Esophagus muscularis mucosa (tissue), 4 donors: ENCODE measurements at regions not wholly inside any gene's neighbourhood (a gene's known extent, or its start where the extent isn't known, plus 50 kb on each side); places are given as distances from the start of the nearest gene placed in this dataset.

Experiments used
- DNase-seq: peaks from one replicate; pipeline ENCODE4 v3.0.0-alpha.2; 2017; ENCODE audit errors: extremely low spot score
- H3K27ac ChIP-seq, 4 donors: fragments of 200-600 bp; sonication (generic); replicated peaks in 1 of 4; 1 replicate in 3 of 4; 2 replicates in 1 of 4; pipeline ENCODE4 v1.5.1; 2016 to 2019; ENCODE audit warnings: mild to moderate bottlenecking in 1 of 4
- H3K27me3 ChIP-seq, 4 donors: fragments of 200-600 bp; sonication (generic); one replicate each; pipeline versions ENCODE4 v1.5.1 to v1.6.0; 2016 to 2019
- H3K36me3 ChIP-seq, 4 donors: fragments of 200-600 bp; sonication (generic); one replicate each; pipeline ENCODE4 v1.5.1; 2016 to 2019
- H3K4me1 ChIP-seq, 4 donors: fragments of 200-600 bp; sonication (generic); one replicate each; pipeline ENCODE4 v1.5.1; 2016 to 2019
- H3K4me3 ChIP-seq, 4 donors: fragments of 200-600 bp; sonication (generic); 1 replicate in 2 of 4; 2 replicates in 2 of 4; pipeline ENCODE4 v1.5.1; 2016 to 2019; ENCODE audit warnings: mild to moderate bottlenecking in 4 of 4, moderate library complexity in 1 of 4
- H3K9me3 ChIP-seq, 4 donors: fragments of 200-600 bp; sonication (generic); 1 replicate in 3 of 4; 2 replicates in 1 of 4; pipeline ENCODE4 v1.5.1; 2016 to 2019
- EP300 ChIP-seq: sonication (generic); formaldehyde crosslinking; IDR thresholded peaks from one replicate; pipeline ENCODE4 v1.6.1; 2017; ENCODE audit warnings: antibody characterized with exemption
- POLR2A ChIP-seq: fragments of 450-650 bp; IDR thresholded peaks from one replicate; pipeline ENCODE4 v1.6.1; 2017; ENCODE audit warnings: antibody characterized with exemption, moderate library complexity, mild to moderate bottlenecking, low read depth
- POLR2AphosphoS5 ChIP-seq, 2 donors: sonication (generic); formaldehyde crosslinking; IDR thresholded peaks; one replicate each; pipeline ENCODE4 v1.6.1; 2017; ENCODE audit warnings: antibody characterized with exemption in 2 of 2
- WGBS: methylation state at CpG from one replicate; pipeline ENCODE4 v1.1.5; 2018; 5-methylcytosine and 5-hydroxymethylcytosine counted together
- intact Hi-C: fragments of 100-400 bp; cut with DNase I; formaldehyde crosslinking; loops from one replicate; pipeline ENCODE4 v1.15.1; 2023
- TF ChIP-seq, protein P1 (sequence below), 3 experiments: fragments of 200-600 bp in 2 of 3; fragments of 450-650 bp in 1 of 3; sonication (generic) in 2 of 3; IDR thresholded peaks; one replicate each; pipeline ENCODE4 v1.5.1; 2017 to 2019; ENCODE audit warnings: antibody characterized with exemption in 3 of 3, mild to moderate bottlenecking in 2 of 3, moderate library complexity in 1 of 3

- Histone ChIP-seq H3K27me3 (no peaks in the 10 kb centered on the region), H3K4me3 (no peak overlapping the region), H3K9me3 (no peaks in the 10 kb centered on the region), H3K36me3 (no peaks in the 10 kb centered on the region), H3K4me1 (peaks cover 0 to 7% (median 0%) of the 10 kb centered on the region in 4 donors), H3K27ac (no peak overlapping the region)
- no peak for DNase-seq
- intact Hi-C loops, result no loop called here
- TF ChIP-seq EP300 (no peak), POLR2AphosphoS5 (IDR thresholded peaks at IDR 0.05) (no peak)
These were observed 119.4 kb upstream of the GJE1 start for GRCh38 chr6:142013287-142013686.

DNA sequence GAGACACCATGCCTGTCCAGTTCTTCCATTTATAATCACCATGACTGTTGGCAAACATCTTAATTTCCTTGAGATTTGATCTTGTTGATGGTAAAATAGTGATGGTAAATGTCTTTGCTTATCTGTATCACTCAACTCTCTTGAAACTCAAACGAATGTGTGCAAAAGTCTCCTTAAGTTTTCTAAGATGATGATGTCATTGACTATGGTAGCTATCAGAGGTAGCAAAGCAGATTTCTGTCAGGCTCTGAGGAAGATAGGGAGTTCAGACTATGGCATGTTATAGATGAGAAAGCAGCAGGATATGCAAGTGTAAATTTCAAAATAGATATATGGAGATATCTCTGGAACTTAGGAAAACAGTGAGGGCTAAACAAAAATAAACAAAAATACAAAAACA lies 121.0 kb upstream of the GJE1 start:
- intact Hi-C loops, result no loop called here
- Histone ChIP-seq H3K9me3 (no peaks in the 10 kb centered on the region), H3K4me1 (peaks cover 0 to 7% (median 0%) of the 10 kb centered on the region in 4 donors), H3K27ac (no peak overlapping the region), H3K27me3 (no peaks in the 10 kb centered on the region), H3K4me3 (no peak overlapping the region), H3K36me3 (no peaks in the 10 kb centered on the region)
- no peak for DNase-seq
- TF ChIP-seq, protein P1, sequence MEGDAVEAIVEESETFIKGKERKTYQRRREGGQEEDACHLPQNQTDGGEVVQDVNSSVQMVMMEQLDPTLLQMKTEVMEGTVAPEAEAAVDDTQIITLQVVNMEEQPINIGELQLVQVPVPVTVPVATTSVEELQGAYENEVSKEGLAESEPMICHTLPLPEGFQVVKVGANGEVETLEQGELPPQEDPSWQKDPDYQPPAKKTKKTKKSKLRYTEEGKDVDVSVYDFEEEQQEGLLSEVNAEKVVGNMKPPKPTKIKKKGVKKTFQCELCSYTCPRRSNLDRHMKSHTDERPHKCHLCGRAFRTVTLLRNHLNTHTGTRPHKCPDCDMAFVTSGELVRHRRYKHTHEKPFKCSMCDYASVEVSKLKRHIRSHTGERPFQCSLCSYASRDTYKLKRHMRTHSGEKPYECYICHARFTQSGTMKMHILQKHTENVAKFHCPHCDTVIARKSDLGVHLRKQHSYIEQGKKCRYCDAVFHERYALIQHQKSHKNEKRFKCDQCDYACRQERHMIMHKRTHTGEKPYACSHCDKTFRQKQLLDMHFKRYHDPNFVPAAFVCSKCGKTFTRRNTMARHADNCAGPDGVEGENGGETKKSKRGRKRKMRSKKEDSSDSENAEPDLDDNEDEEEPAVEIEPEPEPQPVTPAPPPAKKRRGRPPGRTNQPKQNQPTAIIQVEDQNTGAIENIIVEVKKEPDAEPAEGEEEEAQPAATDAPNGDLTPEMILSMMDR (IDR thresholded peaks at IDR 0.05), result no peak
- TF ChIP-seq EP300 (no peak), POLR2A (no peak)
- 89% methylated on average over 1 of the region's 1 CpG for WGBS

DNA sequence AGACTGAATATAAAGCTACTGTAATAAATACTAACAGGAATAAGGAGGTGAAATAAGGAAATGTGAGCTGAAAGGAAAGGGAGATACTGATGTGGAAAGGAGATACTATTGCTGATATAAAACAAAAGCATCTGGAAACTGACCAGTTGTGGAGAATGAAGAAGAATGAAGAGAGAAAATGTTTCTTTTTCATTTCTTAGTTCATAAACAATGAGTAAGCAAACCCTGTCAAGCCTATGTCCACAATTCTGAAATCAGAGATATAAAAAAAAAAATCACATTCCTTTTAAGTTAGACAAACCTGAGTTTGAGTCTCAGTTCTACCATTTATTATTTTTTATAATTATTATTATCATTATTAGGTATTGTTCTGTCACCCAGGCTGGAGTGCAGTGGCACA lies 121.6 kb upstream of the GJE1 start:
- no peaks in the 10 kb centered on the region for H3K27me3 ChIP-seq
- peaks cover 0 to 7% (median 0%) of the 10 kb centered on the region in 4 donors for H3K4me1 ChIP-seq
- H3K36me3 ChIP-seq, result no peaks in the 10 kb centered on the region
- no peaks in the 10 kb centered on the region for H3K9me3 ChIP-seq
- intact Hi-C loops, result no loop called here
- DNase-seq, result no peak
- no peak overlapping the region for H3K4me3 ChIP-seq
- no peak for TF ChIP-seq POLR2AphosphoS5 (IDR thresholded peaks at IDR 0.05)
- TF ChIP-seq, protein P1 (IDR thresholded peaks at IDR 0.05), result no peak
- TF ChIP-seq POLR2A, result no peak
- no peak for TF ChIP-seq EP300
- no peak overlapping the region for H3K27ac ChIP-seq

DNA sequence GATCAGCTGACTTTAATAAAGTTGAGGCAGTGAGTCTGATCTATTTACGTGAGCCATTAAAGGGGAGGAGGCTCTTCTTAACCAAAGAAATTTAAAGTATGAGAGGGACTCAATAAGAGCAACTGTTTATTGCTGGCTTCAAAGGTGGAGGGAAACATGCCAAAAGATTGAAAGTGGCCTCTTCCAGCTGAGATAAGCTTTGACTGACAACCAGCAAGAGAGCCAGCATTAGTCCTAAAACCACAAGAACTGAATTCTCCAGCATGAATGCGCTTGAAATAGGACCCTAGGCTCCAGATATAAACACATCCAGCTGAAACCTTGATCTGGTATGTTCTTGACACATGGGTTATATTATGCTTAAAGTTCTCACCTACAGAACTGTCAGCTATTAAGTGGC lies 123.1 kb upstream of the GJE1 start:
- Histone ChIP-seq H3K4me1 (peaks cover 0 to 2% (median 0%) of the 10 kb centered on the region in 4 donors), H3K27ac (no peak overlapping the region), H3K4me3 (no peak overlapping the region), H3K36me3 (no peaks in the 10 kb centered on the region), H3K27me3 (no peaks in the 10 kb centered on the region), H3K9me3 (no peaks in the 10 kb centered on the region)
- DNase-seq, result no peak
- WGBS, result 58% methylated on average over 2 of the region's 2 CpGs
- intact Hi-C loops, result no loop called here
- TF ChIP-seq, protein P1 (IDR thresholded peaks at IDR 0.05), result no peak
- TF ChIP-seq POLR2AphosphoS5 (IDR thresholded peaks at IDR 0.05), result no peak
- no peak for TF ChIP-seq POLR2A
- no peak for TF ChIP-seq EP300

GRCh38 chr6:142008781-142009180 lies 123.9 kb upstream of the GJE1 start:
- Histone ChIP-seq H3K4me1 (no peaks in the 10 kb centered on the region), H3K4me3 (no peak overlapping the region), H3K36me3 (no peaks in the 10 kb centered on the region), H3K9me3 (no peaks in the 10 kb centered on the region), H3K27me3 (no peaks in the 10 kb centered on the region), H3K27ac (no peak overlapping the region)
- intact Hi-C loops, result no loop called here
- TF ChIP-seq EP300 (no peak), POLR2A (no peak), POLR2AphosphoS5 (IDR thresholded peaks at IDR 0.05) (no peak)
- TF ChIP-seq, protein P1 (IDR thresholded peaks at IDR 0.05), result no peak
- DNase-seq, result no peak
- WGBS, result 70% methylated on average over 1 of the region's 1 CpG
